ENCODE measurements at regions not wholly inside any gene's neighbourhood (a gene's known extent, or its start where the extent isn't known, plus 50 kb on each side); places are given as distances from the start of the nearest gene placed in this dataset.

DNA sequence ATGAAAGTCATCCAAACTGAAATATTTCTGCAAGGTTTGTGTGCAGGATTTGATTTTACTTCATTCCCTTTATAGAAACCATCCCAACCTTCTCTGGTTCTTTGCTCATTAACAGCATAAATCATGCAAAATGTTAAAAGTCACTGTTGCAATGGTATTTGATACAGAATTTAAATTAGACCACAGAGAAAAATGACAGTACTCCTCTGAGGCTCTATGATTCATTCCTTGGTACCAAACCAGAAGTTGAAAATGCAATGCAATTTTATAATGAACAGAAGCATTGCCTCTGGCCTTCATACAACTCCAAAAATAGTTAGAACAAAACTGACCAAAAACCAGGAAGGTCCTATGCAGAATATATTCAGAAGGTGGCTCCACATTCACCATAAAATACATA, 607.1 kb downstream of the TLE1 start:
- TF ChIP-seq POLR2AphosphoS5 (IDR thresholded peaks at IDR 0.05), result no peak
- TF ChIP-seq, protein P1, sequence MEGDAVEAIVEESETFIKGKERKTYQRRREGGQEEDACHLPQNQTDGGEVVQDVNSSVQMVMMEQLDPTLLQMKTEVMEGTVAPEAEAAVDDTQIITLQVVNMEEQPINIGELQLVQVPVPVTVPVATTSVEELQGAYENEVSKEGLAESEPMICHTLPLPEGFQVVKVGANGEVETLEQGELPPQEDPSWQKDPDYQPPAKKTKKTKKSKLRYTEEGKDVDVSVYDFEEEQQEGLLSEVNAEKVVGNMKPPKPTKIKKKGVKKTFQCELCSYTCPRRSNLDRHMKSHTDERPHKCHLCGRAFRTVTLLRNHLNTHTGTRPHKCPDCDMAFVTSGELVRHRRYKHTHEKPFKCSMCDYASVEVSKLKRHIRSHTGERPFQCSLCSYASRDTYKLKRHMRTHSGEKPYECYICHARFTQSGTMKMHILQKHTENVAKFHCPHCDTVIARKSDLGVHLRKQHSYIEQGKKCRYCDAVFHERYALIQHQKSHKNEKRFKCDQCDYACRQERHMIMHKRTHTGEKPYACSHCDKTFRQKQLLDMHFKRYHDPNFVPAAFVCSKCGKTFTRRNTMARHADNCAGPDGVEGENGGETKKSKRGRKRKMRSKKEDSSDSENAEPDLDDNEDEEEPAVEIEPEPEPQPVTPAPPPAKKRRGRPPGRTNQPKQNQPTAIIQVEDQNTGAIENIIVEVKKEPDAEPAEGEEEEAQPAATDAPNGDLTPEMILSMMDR (IDR thresholded peaks at IDR 0.05), result no peak
- no peak for TF ChIP-seq POLR2A (IDR thresholded peaks at IDR 0.05; ENCODE audit: low read depth)
- TF ChIP-seq EP300 (IDR thresholded peaks at IDR 0.05), result no peak
